ENCODE measurements at regions not wholly inside any gene's neighbourhood (a gene's known extent, or its start where the extent isn't known, plus 50 kb on each side); places are given as distances from the start of the nearest gene placed in this dataset.

DNA sequence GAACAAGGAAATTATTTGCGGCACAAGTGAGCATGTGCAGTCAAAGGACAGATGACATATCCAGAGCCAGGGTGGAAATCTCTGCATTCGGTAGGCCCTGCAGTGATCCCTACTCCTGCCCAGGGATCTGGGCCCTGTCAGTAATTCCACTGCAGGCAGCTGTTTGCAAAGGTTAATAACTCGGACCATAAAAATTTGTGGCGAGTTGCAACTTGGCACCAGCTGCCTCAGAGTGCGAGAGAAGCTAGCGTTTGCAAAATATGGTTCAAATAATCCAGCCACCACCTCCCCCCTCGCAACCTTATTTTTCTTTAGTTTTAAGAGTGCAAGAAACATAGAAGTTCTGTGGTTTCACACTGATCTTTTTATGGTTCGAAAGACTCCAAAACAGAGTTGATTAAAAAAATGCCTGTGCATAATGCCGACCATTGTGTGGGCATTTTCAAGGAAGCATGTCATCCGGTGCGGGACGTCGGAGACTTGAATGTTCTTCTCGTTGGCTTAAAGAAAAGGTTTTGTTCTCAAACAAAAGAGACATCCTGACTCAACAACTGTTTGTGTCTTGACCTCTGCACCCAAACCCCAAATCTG lies 224.5 kb downstream of the BCL11B start:
- Histone ChIP-seq H3K27ac (no peak overlapping the region), H3K9me3 (peaks cover 0 to 15% (median 0%) of the 10 kb centered on the region in 3 donors), H3K27me3 (no peaks in the 10 kb centered on the region), H3K36me3 (no peaks in the 10 kb centered on the region), H3K4me3 (no peak overlapping the region), H3K4me1 (no peaks in the 10 kb centered on the region)
- TF ChIP-seq POLR2AphosphoS5 (IDR thresholded peaks at IDR 0.05) (no peak), EP300 (IDR thresholded peaks at IDR 0.05) (no peak), CTCF (IDR thresholded peaks at IDR 0.05) (no peak), POLR2A (IDR thresholded peaks at IDR 0.05) (no peak)
- no peak for ATAC-seq
- 69 to 85% methylated on average over 7 to 14 of the region's 14 CpGs for WGBS, 2 donors (ENCODE audit: low coverage in 1 of 2)

GRCh38 chr14:99050309-99050708 lies 221.7 kb downstream of the BCL11B start:
- Histone ChIP-seq H3K36me3 (no peaks in the 10 kb centered on the region), H3K4me1 (no peaks in the 10 kb centered on the region), H3K27ac (no peak overlapping the region), H3K9me3 (peaks cover 0 to 31% (median 0%) of the 10 kb centered on the region in 3 donors), H3K4me3 (no peak overlapping the region), H3K27me3 (no peaks in the 10 kb centered on the region)
- no peak for ATAC-seq
- WGBS, 2 donors (ENCODE audit: low coverage in 1 of 2), result 50 to 77% methylated on average over 1 of the region's 1 CpG
- TF ChIP-seq POLR2AphosphoS5 (IDR thresholded peaks at IDR 0.05) (no peak), CTCF (IDR thresholded peaks at IDR 0.05) (no peak), POLR2A (IDR thresholded peaks at IDR 0.05) (no peak), EP300 (IDR thresholded peaks at IDR 0.05) (no peak)

GRCh38 chr14:99052467-99052866 lies 219.5 kb downstream of the BCL11B start:
- TF ChIP-seq EP300 (IDR thresholded peaks at IDR 0.05), result no peak
- no peak for TF ChIP-seq POLR2AphosphoS5 (IDR thresholded peaks at IDR 0.05)
- TF ChIP-seq POLR2A (IDR thresholded peaks at IDR 0.05), result no peak
- TF ChIP-seq CTCF (IDR thresholded peaks at IDR 0.05), result no peak
- no peak overlapping the region for H3K4me3 ChIP-seq
- H3K4me1 ChIP-seq, result no peaks in the 10 kb centered on the region
- H3K36me3 ChIP-seq, result no peaks in the 10 kb centered on the region
- H3K27ac ChIP-seq, result no peak overlapping the region
- H3K27me3 ChIP-seq, result no peaks in the 10 kb centered on the region
- no peak for ATAC-seq
- 83 to 91% methylated on average over 2 of the region's 2 CpGs for WGBS, 2 donors (ENCODE audit: low coverage in 1 of 2)
- H3K9me3 ChIP-seq, result peaks cover 0 to 37% (median 0%) of the 10 kb centered on the region in 3 donors

DNA sequence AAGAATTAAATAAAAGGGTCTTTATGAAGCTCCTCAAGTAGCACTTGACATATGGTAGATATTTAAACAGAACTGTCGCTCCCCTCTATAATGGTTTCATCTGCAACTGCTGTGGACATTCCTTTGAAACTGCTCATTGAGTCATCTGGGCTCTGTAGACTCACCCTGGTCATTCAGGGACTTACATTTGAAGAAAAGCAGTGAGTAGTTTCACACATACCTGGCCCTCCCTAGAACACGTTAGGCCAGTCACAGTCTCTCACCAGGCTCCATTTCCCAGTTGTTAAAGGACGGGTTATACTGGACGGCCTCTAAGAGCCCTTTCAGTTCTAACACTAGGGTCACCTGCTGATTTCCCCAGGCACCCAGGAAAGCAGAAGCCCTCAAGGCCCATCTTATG lies 217.0 kb downstream of the BCL11B start:
- ATAC-seq, result no peak
- Histone ChIP-seq H3K36me3 (no peaks in the 10 kb centered on the region), H3K27ac (no peak overlapping the region), H3K27me3 (no peaks in the 10 kb centered on the region), H3K9me3 (peaks cover 0 to 37% (median 0%) of the 10 kb centered on the region in 3 donors), H3K4me1 (no peaks in the 10 kb centered on the region), H3K4me3 (no peak overlapping the region)
- 44 to 79% methylated on average over 2 of the region's 4 CpGs for WGBS, 2 donors (ENCODE audit: low coverage in 1 of 2)
- TF ChIP-seq POLR2AphosphoS5 (IDR thresholded peaks at IDR 0.05), result no peak
- TF ChIP-seq CTCF (IDR thresholded peaks at IDR 0.05), result no peak
- TF ChIP-seq EP300 (IDR thresholded peaks at IDR 0.05), result no peak
- no peak for TF ChIP-seq POLR2A (IDR thresholded peaks at IDR 0.05)

- Histone ChIP-seq H3K36me3 (no peaks in the 10 kb centered on the region), H3K4me1 (no peaks in the 10 kb centered on the region), H3K4me3 (no peak overlapping the region), H3K27me3 (no peaks in the 10 kb centered on the region), H3K27ac (no peak overlapping the region), H3K9me3 (peaks cover 0 to 37% (median 0%) of the 10 kb centered on the region in 3 donors)
- no peak for TF ChIP-seq CTCF (IDR thresholded peaks at IDR 0.05)
- no peak for TF ChIP-seq POLR2AphosphoS5 (IDR thresholded peaks at IDR 0.05)
- no peak for TF ChIP-seq EP300 (IDR thresholded peaks at IDR 0.05)
- no peak for TF ChIP-seq POLR2A (IDR thresholded peaks at IDR 0.05)
- 89 to 100% methylated on average over 1 to 4 of the region's 6 CpGs for WGBS, 2 donors (ENCODE audit: low coverage in 1 of 2)
- ATAC-seq, result no peak
Observed at GRCh38 chr14:99055816-99056215, 216.2 kb downstream of the BCL11B start.
